HTR-8/SVneo (cell line): ENCODE measurements at regions not wholly inside any gene's neighbourhood (a gene's known extent, or its start where the extent isn't known, plus 50 kb on each side); places are given as distances from the start of the nearest gene placed in this dataset.

Source experiments
- DNase-seq: peaks from one replicate; pipeline ENCODE4 v3.0.0; 2011; ENCODE audit warnings: low spot score, mixed read lengths; ENCODE audit not compliant: insufficient read length
- FAIRE-seq: peaks from 2 replicates; lab custom pipeline; 2011; peaks lifted over from hg19 to GRCh38; lab: Jason Lieb, UNC

DNA sequence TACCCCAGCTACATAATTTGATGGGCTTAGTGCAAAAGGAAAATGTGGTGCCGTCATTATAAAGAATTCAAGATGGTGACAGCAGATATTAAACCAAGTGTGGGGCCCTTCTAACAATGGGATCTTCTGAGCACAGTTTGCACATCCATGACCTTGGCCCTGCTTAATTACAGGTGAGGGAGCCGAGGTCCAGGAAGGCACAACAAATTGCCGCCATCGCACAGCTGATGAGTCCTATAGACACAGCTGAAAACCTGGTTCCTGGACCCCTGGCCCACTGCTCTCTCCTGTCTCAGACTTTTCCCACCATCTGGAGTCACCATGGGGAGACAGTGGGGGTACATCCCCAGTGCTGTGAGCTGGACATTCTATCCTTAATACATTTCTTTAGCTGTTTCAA is 95.8 kb upstream of the MAP4K3 start:
- no peak for FAIRE-seq
- DNase-seq, result no peak

DNA sequence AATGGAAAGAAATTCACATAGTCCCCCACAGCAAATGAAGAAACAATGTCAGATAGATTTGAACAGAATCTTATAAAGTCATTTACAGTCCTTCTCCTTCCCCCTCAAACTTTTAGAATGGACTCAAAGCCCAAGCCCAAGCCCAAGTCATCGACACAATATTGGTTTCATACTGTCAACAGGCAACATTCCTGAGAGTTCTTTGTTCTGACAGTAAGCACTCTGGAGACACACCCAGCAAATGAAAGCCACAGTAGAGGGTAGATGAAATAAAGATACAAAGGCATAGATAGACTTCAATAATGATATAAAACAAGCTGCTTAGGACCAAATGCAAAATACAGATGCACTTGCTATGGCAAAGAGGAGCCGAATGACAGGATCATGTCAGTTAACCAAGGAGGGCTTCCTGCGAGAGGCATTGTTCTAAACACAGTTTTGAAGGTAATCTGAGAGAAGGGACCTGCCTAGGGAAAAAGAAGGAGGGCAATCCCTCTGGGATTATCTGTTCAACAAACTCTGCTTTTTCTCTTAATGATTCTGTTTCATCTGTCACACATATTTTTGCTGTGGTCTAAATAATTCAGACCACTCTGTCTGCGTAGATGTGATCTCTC is 97.1 kb upstream of the MAP4K3 start:
- FAIRE-seq (no peak), DNase-seq (no peak)

DNA sequence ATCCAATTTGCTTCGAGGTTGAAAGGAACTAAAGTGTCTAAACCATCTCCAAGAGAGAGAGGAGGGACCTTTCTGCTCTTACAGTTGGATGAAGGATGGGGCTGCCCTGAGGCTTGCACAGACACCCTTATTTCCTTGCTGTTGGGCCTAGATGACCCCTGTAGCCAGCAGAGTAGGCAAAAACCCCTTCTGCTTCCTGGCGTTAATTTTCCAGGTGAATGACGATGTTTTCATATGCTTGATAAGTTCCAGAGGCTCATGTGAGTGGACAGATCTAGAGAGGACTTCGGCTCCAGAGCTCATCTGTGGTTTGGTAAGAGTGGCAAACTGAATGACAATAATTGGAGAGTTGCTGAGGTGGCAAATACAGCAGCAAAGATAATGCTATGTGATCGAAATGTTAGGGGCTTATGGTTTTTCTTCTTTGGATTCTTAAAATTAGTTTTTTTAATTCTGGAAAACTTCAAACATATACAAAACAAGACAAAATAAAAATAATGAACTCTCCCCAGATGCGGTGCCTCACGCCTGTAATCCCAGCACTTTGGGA is 98.6 kb upstream of the MAP4K3 start:
- no peak for FAIRE-seq
- no peak for DNase-seq

DNA sequence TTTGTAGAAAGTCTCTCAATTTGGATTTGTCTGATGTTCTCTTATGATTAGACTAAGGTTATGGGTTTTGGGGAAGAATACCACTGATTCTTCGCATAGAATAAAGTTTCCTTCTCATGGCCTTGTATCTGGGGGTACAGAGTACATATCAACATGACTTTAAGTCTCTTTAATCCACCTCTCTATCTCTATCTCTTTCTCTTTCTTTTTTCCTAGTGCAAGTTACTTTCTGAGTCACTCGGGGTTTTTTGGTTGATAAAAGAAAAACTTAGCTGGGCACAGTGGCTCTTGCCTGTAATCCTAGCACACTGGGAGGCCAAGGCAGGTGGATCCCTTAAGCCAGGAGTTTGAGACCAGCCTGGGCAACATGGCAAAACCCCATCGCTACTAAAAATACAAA is 100.1 kb upstream of the MAP4K3 start:
- DNase-seq (no peak), FAIRE-seq (no peak)

DNA sequence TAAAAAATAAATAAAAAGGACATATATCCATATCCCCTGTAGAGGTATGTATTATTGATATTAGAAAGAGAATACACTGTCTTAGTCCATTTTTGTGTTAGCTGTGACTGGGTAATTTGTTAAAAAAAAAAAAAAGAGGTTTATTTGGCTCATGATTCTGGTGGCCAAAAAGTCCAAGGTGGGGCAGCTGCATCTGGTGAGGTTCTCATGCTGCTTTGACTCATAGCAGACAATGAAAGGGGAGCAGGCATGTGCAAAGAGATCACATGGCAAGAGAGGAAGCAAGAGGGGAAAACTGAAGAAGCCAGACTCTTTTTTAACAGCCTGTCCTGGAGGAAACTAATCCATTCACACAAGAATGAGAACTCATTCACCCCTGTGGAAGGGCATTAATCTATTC is 101.6 kb upstream of the MAP4K3 start:
- no peak for FAIRE-seq
- no peak for DNase-seq

DNA sequence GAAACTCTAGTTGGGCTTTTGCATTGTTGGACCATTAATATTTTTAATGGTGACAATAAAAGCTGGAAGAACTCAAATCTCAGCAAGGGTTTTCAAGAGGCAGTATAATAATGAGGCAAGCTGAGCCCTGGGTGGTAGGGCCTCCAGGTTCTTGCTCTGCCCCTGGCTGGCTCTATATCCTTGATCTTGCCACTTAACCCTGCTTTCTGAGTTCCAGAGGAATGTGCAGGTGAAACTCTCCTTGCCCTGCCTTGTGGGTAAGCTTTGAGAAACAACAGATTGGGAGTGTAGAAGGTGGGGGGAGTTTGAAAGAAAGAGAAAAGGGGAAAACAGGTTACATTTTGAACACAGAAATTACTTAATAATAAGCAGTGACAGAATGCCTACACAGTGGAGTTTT is 103.3 kb upstream of the MAP4K3 start:
- FAIRE-seq (no peak), DNase-seq (no peak)

DNA sequence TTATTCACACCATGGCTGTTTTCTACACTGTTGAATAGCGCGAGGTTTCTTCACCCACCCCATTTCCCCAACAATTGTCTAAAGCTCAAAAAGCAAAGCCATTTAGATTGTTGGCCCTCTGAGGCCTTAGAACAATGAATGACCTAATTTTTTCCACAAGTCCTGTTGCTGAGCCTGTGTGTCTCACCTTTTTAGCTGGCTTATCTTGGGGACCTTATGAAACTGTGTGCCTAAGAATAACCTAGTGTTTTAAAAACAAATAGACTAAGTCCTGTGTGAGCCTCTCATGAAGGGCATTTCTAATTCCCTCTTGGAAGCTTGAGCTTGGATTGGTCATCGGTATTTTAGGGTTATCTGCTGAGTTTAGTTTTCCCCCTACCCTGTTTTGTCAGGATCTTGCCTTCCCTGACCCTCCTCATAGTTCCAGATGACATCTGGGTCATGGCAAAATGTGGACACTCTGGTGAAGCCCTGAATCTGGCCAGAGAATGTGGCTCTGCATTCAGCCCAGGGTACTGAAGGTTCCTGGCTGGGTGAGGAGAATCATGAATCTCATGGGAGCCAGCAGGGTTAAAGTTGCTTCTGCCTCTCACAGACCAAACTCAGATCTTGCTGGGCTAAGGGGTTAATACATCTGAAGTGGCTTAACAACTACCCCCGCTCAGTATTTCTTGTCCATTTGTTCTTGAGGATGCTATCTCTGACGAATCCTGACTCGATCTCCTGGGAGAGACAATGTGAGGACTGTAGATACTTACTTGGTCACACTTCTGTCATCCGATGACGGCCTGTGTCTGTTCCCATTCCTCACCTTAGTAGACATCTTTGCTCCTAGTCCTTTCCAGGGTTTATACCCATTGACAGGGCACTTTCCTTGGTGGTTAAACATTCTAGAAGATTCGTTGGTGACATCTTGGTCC is 104.2 kb upstream of the MAP4K3 start:
- DNase-seq (no peak), FAIRE-seq (peak; percentile 72)

DNA sequence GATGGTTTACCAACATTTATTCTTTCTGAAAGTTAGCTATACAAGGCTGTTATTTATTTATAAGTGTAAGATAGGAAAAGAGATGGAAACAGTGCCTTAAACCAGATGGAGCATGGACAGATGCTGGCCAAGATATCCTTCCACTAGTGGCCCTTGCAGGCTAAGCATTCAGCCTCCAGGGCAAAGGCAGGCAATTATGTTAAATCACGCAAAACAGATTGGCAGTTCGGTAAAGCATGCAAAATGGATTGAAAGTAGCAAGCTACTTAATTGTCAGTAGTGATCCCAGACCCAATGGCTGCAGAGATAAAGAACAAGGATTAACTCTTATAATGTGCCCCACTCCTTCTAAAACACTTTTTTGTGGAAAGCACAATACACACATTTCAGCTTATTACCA is 105.4 kb upstream of the MAP4K3 start:
- DNase-seq (no peak), FAIRE-seq (no peak)

DNA sequence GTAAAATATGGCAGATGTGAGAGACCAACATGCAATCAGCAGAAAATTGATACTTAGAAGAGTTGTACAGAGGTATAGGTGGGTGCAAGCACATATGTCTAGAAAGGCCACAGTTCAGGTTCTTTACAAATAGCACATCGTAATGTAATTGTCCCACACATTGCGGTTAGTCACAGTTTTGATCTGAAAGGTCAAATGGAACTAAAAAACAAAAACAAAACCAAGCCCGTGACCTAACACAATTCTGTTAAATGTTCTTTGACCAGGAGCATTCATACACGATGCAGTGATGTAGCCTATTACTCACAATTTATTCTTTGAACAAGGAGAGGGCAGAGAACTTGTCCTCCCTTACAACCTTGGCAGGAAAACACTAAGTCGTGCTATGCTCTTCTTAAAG is 108.9 kb upstream of the MAP4K3 start:
- FAIRE-seq (no peak), DNase-seq (no peak)

DNA sequence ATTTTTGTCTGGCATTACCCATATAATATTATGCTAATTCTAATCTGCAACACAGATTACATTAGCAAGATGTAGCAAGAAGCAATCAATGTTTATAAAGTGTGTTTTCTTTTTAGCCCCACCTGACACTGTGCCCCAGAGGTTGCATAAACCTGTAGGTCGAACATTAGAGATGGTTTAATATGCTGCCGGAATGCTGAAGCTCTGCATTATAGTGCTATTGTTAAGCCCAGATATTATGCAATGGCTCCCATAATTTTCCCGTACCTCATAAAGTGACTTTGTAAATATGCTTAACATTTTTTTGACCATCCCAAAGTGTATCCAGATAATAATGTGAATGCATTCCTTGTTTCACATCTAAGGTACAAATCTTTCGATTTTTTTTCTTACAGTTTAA is 109.3 kb upstream of the MAP4K3 start:
- DNase-seq, result no peak
- no peak for FAIRE-seq

DNA sequence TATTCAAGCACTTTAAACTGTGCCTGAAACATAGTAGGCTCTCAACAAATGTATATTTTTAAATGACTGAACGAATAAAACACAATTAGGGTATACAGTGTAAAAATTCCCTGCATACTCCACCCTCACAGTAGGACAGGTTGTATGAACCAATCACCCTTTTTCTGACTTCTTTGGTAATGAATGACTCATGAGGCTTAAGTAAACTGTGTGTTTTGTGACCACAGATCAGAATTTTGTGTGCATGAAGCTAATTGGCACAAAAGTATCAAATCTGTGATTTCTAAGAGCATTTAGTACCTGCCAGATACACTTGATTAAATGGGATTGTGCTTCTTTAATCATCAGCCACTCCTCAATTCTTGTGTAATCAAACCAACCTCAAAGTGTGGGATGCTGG is 109.9 kb upstream of the MAP4K3 start:
- no peak for DNase-seq
- peak; percentile 26 for FAIRE-seq

DNA sequence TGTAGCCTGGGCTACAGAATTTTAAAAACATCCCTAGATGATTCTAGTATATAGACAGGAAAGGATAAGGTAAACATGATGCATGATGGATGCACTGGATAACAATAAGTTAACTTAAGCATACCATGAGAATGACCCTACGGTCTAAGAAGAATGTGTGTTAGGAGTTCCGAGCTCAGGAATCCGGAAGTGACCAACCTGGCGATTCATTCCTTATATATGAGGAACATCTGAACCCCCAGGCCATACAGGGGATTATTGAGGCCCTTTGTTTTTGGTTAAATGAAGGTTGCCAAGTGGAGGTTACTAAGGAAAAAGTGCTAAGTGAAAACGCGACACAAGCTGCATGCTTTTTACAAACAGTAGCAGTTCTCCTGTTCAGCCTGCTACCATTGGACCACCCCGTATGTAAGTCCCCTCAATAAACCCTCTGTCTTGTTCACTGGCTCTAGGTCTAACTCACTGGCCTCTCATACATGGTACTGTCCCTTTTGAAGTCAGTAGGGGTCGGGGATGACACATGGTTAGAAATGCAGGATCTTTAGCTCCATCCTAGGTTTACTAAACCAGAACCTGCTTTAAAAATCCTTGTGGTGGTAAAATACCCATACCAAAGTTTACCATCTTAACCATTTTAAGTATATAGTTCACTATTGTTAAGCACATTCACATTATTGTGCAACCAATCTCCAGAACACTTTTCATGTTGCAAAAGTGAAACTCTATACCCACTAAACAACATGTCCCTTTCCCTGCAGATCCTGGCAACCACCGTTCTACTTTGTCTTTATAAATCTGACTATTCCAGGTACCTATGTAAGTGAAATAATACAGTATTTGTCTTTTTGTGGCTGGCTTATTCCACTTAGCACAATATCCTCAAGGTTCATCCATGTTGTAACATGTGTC is 111.0 kb upstream of the MAP4K3 start:
- FAIRE-seq, result peak; percentile 9
- no peak for DNase-seq

DNA sequence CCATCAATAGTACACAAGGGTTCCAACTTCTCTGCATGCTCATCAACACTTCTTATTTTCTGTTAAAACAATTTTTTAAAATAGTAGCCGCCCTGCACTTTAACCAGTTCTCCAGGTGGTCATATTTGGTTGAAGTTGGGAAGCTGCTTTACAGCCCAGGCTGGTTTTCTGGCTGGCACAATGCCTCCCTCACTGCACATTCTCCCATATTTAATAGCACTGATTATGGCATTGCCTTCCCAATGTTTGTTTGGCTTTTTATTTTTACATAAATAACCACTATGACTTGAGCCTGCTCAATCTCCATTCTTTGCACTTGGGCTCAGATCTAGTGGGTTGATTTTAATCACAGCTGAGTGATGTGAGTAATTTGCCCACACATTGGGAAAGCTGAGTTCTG is 111.9 kb upstream of the MAP4K3 start:
- DNase-seq, result no peak
- peak; percentile 74 for FAIRE-seq

DNA sequence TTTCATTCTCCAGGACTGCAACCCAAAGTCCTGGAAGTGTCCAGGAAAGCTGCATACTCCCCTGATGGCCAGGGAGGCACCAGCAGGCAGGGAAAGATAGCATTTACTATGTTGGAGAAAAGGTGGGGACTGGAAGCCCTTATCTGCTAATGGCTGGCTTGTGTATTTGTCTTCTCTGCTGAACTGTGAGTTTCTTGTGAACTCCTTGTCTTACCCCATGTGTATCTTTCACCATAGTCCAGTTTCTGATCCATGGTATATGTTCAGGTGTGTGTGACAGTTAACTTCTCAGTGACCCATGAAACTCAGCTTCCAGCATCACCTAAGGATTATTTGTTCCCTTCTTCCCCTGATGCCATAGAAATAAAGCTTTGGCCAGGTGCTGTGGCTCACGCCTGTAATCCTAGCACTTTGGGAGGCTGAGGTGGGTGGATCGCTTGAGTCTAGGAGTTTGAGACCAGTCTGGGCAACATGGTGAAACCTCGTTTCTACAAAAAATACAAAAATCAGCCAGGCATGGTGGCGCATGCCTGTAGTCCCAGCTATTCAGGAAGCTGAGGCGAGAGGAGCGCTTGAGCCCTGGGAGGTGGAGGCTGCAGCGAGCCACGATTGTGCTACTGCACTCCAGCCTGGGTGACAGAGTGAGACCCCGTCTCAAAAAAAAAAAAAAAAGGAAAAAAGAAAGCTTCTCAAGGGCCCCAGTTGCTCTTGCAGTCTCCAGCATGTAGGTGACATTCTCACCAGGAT is 112.8 kb upstream of the MAP4K3 start:
- peak; percentile 16 for FAIRE-seq
- no peak for DNase-seq

DNA sequence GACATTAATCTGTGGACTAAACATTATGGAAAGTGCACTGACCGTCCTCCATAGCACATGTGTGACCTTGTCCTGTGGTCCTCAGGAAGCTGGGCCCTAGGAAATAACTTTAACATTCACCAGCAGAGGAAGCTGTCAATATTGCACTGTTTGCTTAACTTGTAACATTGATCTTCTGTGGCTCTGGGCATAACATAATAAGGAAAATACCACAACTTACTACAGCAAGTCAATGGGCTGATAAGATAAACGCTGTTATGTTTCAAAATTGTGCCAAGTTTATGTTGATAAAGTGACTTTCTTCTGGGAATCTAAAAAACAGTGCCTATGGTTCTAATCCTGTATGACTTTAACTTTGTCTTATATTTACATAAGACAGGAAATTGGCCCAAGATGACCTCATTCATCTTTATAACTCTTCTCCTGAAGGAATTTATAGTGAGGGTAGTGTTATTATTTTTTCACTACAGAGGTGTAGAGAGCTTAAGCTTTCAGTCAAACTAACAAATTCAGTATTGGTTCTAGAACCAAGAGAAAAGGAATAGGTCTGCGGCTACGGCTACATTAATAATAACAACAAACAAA is 113.7 kb upstream of the MAP4K3 start:
- FAIRE-seq (peak; percentile 85), DNase-seq (no peak)

DNA sequence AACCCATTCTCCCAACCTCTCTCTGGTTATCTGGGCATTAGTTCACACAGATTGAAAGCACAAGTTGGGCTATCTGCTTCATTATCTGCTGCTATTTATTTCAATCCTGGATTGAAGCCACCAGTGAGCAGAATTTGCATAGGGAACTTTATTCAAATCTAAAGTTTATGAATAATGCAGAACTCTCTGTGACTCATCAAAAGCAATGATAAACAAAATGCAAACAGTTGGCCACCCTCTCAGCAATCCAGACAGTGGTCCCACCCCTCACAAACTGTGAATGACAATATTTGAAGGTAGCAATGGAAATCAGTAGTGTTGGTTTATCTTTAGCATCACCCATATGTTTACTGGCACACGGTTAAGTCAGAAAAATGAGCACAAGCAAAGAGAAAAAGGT is 106.8 kb upstream of the TMEM178A start:
- FAIRE-seq (peak; percentile 38), DNase-seq (no peak)

DNA sequence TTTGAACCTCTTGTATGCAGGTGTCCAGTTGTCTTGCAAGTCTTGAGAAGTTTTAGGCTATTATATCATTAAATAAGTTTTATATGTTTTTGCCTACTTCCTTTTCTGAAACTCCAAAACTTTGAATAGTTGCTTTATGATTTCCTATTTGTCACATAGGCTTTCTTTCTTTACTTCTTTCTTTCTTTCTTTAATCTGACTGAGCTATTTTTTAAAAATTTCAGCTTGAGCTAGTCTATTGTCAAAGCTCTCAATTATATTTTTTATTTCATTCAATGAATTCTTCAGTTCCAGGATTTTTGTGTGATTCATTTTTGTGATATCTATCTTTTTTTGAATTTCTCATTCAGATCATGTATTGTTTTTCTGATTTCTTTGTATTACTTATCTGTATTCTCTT is 102.1 kb upstream of the TMEM178A start:
- no peak for DNase-seq
- FAIRE-seq, result no peak

DNA sequence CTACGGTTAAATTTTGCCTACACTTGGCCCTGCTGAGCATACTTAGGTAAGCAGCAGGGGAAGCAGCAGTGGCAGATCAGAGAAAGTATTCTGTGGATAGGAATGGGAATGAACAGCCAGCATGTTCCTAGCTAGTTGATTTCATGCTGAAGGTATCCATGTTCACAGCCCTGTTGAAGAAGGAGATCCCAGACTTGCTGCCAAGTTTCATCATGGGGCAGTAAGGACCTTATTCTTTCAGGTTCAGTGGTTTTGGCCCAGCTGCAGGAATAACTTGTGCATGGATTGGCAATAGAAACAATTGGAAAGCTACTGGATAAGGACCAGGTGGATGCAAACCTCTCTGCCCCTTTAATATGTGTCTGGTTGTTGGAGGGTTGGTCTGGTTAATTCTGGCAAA is 98.2 kb upstream of the TMEM178A start:
- FAIRE-seq (peak; percentile 57), DNase-seq (no peak)

DNA sequence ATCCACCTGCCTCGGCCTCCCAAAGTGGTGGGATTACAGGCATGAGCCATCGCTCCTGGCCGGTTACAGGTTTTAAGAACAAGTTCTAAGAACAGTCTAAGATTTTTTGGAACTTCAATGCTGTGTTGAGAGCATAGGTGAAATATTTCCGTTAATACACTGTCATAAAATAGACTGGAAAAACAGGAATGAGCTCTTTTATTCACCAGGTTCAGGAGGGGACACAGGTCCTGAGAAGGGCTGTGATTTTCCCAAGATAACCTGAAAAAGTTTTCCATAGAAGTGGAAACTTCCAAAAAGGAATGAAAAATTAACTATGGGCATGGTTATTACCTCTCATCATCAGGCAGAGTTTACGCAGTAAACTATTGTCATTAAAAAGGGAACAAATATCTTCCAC is 97.6 kb upstream of the TMEM178A start:
- FAIRE-seq (no peak), DNase-seq (no peak)
